ENCODE measurements at regions not wholly inside any gene's neighbourhood (a gene's known extent, or its start where the extent isn't known, plus 50 kb on each side); places are given as distances from the start of the nearest gene placed in this dataset.

DNA sequence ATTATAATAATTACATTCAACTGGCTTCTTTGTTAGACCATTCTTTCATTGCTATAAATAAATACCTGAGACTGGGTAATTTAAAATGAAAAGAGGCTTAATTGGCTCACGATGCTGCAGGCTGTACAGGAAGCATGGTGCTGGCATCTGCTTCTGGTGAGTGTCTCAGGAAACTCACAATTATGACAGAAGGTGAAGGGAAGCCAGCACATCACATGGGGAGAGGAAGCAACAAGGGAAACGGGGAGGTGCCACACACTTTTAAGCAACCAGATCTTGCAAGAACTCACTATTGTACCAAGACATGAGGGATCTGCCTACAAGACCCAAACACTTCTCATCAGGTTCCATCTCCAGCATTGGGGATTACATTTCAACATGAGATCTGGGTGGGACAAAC, 413.1 kb upstream of the ARRDC4 start:
- no peak for DNase-seq (ENCODE audit: low read depth in 1 of 2, low spot score in 1 of 2)

DNA sequence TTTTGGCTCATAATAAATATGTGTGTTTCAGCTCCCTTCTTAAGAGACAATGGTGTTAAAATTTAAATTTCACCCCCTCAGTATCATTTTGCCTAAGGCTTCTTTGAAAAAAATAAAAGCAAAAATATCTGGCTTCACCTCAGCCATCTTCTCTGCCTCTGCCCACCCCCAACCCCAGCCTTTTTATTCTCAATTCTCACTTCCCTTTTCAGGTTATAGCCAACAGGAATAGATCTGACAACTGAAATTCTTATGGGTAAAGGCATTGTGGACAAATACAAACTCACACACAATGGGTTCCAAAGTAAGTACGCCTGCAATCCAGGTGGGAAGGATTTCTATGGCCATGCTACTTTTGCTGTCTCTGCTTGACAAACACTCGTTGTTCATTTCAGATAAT, 399.0 kb upstream of the ARRDC4 start:
- DNase-seq (ENCODE audit: low read depth in 1 of 2, low spot score in 1 of 2): no peak

DNA sequence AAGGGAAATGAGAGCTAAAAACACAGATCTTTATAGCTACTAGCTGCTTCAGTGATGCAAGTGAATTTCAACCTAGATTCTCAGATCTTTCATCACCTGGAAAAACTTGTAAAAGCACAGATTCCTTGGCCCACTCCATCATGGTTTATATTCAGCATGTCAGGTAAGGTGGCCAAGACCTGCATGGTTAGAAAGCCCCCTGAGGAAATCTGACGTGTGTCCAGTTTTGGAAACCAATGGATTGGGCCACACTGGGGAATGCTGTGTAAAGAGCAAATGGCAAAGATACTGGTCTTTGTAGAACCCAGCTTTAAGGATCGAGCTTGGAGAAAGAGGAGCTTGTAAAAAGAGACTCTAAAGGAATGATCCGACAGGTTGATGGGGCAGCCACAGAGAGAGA, 397.0 kb upstream of the ARRDC4 start:
- no peak for DNase-seq (ENCODE audit: low read depth in 1 of 2, low spot score in 1 of 2)

DNA sequence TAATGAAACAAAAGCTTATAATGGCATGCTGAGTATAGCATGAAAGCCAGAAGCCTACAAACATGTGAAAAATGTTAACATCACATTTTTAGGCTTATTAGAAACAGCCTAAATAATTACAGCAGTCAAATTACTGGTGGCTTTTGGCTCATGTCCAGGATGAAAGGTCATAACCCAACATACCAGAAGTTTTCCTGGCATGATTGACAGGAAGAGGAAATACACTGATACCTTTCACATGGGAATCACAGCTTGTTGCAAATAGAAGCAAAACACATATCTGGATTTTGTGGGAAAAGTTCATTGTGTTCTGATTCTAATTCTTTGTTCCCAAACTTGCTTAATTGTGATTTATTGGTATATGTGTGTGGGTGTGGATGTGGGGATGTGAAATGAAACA, 393.5 kb upstream of the ARRDC4 start:
- no peak for DNase-seq (ENCODE audit: low read depth in 1 of 2, low spot score in 1 of 2)

GRCh38 chr15:97567411-97567810, 393.1 kb upstream of the ARRDC4 start:
- DNase-seq (ENCODE audit: low read depth in 1 of 2, low spot score in 1 of 2): no peak

- DNase-seq (ENCODE audit: low read depth in 1 of 2, low spot score in 1 of 2): no peak
Observed at GRCh38 chr15:97576929-97577645, 383.4 kb upstream of the ARRDC4 start.

DNA sequence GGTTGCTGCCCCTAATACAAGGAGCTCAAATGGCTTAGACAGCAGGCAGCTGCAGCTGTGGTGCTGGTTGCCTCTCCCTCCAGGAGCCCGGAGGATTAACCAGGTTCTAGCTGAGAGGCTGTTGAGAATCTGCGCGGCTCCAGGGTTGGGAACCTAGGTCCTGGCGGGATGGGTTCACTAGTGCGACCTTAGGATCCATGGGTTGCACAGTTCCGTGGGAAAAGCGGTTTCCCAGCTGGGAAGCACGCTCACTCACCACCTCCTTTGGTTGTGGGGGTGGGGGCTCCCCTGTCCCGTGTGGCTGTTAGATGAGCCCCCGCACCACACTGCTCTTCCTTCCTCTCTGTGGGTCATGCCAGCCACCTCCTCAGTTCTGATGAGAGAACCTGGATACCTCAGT, 375.1 kb upstream of the ARRDC4 start:
- no peak for DNase-seq (ENCODE audit: low read depth in 1 of 2, low spot score in 1 of 2)

DNA sequence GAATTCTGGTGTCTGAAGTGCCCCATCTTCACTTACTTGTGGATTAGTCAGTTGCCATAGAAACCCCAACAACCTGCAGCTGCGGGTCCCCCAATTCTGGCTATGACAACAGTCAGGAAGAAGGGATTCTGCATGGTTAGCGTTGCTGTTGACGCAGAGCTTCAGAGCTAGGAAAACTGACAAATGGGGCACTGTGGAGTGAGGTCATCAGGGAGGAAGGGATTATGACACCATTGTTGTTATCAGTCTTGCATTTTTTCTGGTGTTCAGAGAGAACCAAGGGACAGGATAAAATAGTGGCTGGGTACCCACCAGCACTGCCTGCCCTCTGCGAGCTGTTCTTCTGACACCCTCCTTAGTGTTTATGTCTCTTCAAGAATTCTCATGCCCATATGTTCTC, 367.7 kb upstream of the ARRDC4 start:
- DNase-seq (ENCODE audit: low read depth in 1 of 2, low spot score in 1 of 2): no peak

DNA sequence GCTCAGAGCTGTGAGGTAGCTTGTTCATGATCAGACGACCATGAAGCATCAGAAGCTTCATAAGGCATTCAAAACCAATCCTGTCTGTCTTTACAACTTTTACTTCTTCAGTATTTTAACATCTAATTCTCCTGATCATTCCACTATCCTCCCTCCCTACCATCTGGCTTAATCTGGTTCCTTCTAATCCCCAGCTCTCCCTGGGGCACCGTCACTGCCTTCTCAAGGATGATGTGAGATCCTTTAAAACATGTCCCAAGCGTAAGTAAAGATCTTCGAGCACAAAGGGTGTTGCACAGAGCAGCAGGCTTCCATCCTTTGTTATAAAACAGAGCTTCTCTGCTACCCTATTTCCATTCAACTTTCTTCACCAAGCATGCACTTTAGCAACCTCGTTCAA, 362.7 kb upstream of the ARRDC4 start:
- DNase-seq (ENCODE audit: low read depth in 1 of 2, low spot score in 1 of 2): no peak

GRCh38 chr15:97598353-97598798, 362.1 kb upstream of the ARRDC4 start:
- DNase-seq (ENCODE audit: low read depth in 1 of 2, low spot score in 1 of 2): no peak

GRCh38 chr15:97600190-97600589, 360.3 kb upstream of the ARRDC4 start:
- DNase-seq (ENCODE audit: low read depth in 1 of 2, low spot score in 1 of 2): no peak

DNA sequence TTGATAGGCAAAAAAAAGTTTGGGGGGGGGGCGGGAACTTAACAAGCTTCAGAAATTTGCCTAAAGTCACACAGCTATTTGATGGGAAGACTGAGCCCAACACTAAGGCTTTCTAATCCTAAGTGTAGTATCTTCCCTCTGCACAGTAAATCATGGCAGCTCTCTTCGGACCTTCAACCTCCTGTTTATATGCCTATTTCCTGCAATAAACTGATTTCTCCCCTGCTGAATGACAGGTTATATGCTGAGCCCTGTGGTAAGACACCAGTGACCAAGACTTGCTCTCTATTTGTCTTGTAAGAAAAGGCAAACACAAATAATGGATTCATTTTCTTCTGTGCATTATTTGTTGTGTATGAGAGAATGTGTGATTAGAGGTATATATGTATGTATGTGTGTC, 355.8 kb upstream of the ARRDC4 start:
- no peak for DNase-seq (ENCODE audit: low read depth in 1 of 2, low spot score in 1 of 2)

DNA sequence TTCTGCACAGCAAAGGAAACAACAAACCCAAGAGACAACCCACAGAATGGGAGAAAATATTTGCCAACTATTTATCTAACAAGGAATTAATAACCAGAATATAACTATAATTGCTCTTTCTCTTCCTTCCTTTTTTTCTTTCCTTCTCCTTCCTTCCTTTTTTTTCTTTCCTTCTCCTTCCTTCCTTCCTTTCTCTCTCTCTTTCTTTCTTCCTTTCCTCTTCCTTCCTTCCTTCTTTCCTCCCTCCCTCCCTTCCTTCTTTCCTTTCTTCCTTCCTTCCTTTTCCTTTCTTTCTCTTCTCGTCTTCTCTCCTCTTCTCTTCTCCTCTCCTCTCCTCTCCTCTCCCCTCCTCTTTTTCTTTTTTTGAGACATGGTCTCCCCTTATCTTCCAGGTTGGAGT, 345.4 kb upstream of the ARRDC4 start:
- DNase-seq (ENCODE audit: low read depth in 1 of 2, low spot score in 1 of 2): no peak

DNA sequence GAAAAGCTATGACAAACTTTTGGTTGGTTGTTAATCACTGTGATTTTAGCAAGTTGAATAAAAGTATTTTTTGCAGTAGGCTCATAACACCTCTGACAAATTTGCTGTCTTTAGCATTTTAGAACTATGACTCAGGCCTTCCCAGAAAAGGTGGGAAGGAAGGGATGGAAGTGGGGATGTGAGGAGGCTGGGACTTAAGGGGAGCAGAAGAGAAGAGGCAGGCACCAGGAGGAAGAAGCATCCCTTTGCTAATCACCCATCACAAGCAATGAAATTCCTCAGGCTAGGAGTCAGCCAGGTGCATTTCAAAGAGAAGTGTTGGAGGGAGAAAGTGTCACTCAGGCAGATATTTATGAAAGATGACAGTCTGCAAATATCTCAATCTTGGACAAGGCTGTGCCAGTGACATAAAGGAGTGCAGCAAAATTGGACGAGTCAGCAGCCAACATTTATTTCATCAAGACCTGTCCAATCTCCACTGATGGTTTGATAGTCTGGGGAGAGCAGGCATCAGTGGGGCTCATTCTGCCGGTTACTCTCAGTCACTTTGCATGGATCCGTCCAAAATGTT, 337.3 kb upstream of the ARRDC4 start:
- DNase-seq (ENCODE audit: low read depth in 1 of 2, low spot score in 1 of 2): no peak

GRCh38 chr15:97627634-97628033, 332.9 kb upstream of the ARRDC4 start:
- DNase-seq (ENCODE audit: low read depth in 1 of 2, low spot score in 1 of 2): no peak

DNA sequence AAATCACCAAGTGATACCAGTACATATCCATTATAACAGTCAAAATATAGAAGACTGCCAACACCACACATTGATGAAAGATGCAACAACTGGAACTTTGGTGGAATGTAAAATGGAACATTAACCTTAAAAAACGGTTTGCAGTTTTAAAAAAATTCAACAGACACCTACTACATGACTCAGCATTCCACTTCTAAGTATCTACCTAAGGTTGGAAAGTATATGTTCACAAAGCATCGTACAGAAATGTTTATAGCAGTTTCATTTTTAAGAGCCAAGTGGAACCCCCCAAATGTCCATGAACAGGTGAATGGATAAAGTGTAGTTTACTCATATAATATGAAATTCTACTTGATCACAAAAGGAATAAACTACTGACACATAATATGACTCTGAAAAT, 314.7 kb upstream of the ARRDC4 start:
- no peak for DNase-seq (ENCODE audit: low read depth in 1 of 2, low spot score in 1 of 2)

DNA sequence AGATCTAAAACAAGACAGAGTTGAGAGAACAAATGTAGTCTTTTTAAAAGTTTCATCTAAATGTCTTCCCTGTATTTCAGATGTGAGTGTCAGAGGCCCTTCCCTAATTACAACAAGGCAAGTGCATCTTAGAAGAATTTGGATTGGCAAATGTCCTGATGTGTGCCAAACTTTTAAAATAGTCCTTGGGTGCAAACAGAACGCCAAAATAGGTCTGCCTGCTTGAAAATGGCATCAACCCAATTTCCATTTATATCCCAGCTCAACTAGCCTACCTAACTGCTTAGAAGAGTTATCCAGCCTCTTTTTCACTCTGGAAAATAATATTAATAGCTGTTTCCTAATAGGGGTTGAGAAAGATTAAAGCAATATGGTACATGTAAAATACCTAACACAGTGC, 311.8 kb upstream of the ARRDC4 start:
- no peak for DNase-seq (ENCODE audit: low read depth in 1 of 2, low spot score in 1 of 2)

- DNase-seq (ENCODE audit: low read depth in 1 of 2, low spot score in 1 of 2): no peak
Observed at GRCh38 chr15:97652041-97652440, 308.5 kb upstream of the ARRDC4 start.

- no peak for DNase-seq (ENCODE audit: low read depth in 1 of 2, low spot score in 1 of 2)
Observed at GRCh38 chr15:97652700-97653167, 307.8 kb upstream of the ARRDC4 start.

DNA sequence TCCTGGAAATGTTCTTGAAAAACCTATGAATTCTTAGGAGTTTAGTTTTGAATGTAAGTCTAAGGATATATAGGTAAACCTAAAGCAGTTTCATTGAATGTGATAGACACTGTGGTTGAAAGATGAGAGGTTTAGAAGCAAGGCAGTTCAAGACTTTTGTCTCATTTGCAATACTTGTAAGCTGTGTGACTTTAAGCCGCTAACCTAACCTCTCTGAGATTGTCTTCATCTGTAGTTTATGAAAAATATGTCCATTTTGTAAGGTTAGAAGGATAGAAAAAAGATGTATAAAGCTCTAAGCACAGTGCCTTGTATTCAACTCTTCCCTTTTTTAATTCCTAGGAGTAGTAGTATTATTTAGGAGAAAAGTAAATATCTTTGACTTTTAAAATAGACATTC, 306.6 kb upstream of the ARRDC4 start:
- DNase-seq (ENCODE audit: low read depth in 1 of 2, low spot score in 1 of 2): no peak

- DNase-seq (ENCODE audit: low read depth in 1 of 2, low spot score in 1 of 2): no peak
Observed at GRCh38 chr15:97654481-97655076, 305.9 kb upstream of the ARRDC4 start.

DNA sequence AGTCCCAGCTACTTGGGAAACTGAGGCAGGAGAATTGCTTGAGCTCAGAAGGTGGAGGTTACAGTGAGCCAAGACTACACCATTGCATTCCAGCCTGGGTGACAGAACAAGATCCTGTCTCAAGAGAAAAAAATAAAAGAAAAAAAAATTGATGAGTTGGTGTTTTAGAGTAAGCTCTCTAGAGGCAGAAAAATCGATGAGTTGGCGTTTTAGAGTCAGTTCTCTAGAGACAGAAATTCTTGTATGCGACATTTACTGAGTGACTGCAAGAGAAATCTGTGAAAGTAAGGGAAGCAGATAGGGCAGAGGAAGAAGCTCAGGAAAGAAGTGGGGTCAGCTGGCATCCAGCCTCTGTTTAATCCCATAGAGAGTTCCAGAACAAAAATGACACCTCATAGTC, 298.7 kb upstream of the ARRDC4 start:
- DNase-seq (ENCODE audit: low read depth in 1 of 2, low spot score in 1 of 2): no peak

- DNase-seq (ENCODE audit: low read depth in 1 of 2, low spot score in 1 of 2): no peak
Observed at GRCh38 chr15:97672586-97672985, 287.9 kb upstream of the ARRDC4 start.

Measured in activated T-helper 1 cell treated with anti-CD3 and anti-CD28 coated beads, Interleukin-2, amount 50 U/mL, for 16 hours (primary cell).